Activated CD4-positive, alpha-beta T cell treated with anti-CD3 and anti-CD28 coated beads, Interleukin-2, amount 50 U/mL, for 24 hours (primary cell): ENCODE measurements at regions not wholly inside any gene's neighbourhood (a gene's known extent, or its start where the extent isn't known, plus 50 kb on each side); places are given as distances from the start of the nearest gene placed in this dataset.
"Not testable (repeated sequence)": the region's sequence is repeated elsewhere in the genome, so short reads cannot be mapped to it uniquely, and the experiment has no call there.

Experiments used
- DNase-seq, 2 donors: peaks; one replicate each; pipeline ENCODE4 v3.0.0-alpha.2; 2020; ENCODE audit warnings: low read depth in 1 of 2, low spot score in 1 of 2

GRCh38 chr2:87424763-87425154 lies 323.1 kb upstream of the PLGLB2 start:
- not testable (repeated sequence) for DNase-seq

- DNase-seq = not testable (repeated sequence)
Observed at GRCh38 chr2:87425191-87425590, 322.7 kb upstream of the PLGLB2 start.

GRCh38 chr2:87425717-87426116 lies 322.2 kb upstream of the PLGLB2 start:
- DNase-seq = not testable (repeated sequence)

- not testable (repeated sequence) for DNase-seq
Observed at GRCh38 chr2:87428452-87429130, 319.3 kb upstream of the PLGLB2 start.

GRCh38 chr2:87429206-87429930 lies 318.5 kb upstream of the PLGLB2 start:
- DNase-seq = not testable (repeated sequence)

- DNase-seq = not testable (repeated sequence)
Observed at GRCh38 chr2:87429931-87430275, 318.0 kb upstream of the PLGLB2 start.

- not testable (repeated sequence) for DNase-seq
Observed at GRCh38 chr2:87431051-87431450, 316.8 kb upstream of the PLGLB2 start.

- not testable (repeated sequence) for DNase-seq
Observed at GRCh38 chr2:87432711-87433453, 315.0 kb upstream of the PLGLB2 start.

GRCh38 chr2:87436007-87436406 lies 311.9 kb upstream of the PLGLB2 start:
- DNase-seq = not testable (repeated sequence)

GRCh38 chr2:87437701-87438260 lies 310.1 kb upstream of the PLGLB2 start:
- DNase-seq = not testable (repeated sequence)

- not testable (repeated sequence) for DNase-seq
Observed at GRCh38 chr2:87438780-87439454, 309.0 kb upstream of the PLGLB2 start.

- DNase-seq = not testable (repeated sequence)
Observed at GRCh38 chr2:87439617-87440204, 308.2 kb upstream of the PLGLB2 start.

GRCh38 chr2:87440650-87441049 lies 307.2 kb upstream of the PLGLB2 start:
- DNase-seq = not testable (repeated sequence)

GRCh38 chr2:87441375-87441774 lies 306.5 kb upstream of the PLGLB2 start:
- DNase-seq = not testable (repeated sequence)

- DNase-seq = not testable (repeated sequence)
Observed at GRCh38 chr2:87442983-87443577, 304.8 kb upstream of the PLGLB2 start.

- not testable (repeated sequence) for DNase-seq
Observed at GRCh38 chr2:87444951-87445350, 302.9 kb upstream of the PLGLB2 start.

- DNase-seq = not testable (repeated sequence)
Observed at GRCh38 chr2:87445613-87446312, 302.1 kb upstream of the PLGLB2 start.

GRCh38 chr2:87446313-87446696 lies 301.6 kb upstream of the PLGLB2 start:
- not testable (repeated sequence) for DNase-seq

GRCh38 chr2:87449462-87449980 lies 298.4 kb upstream of the PLGLB2 start:
- not testable (repeated sequence) for DNase-seq
